Pancreas (tissue), 10 donors: ENCODE measurements at regions not wholly inside any gene's neighbourhood (a gene's known extent, or its start where the extent isn't known, plus 50 kb on each side); places are given as distances from the start of the nearest gene placed in this dataset.

Experiments used
- ATAC-seq, 4 donors: fragments of 200-7000 bp; cut with Tn5 transposase; one replicate each; pipeline versions ENCODE4 v1.8.0 to v1.9.1; 2020; ENCODE audit warnings: mild to moderate bottlenecking in 4 of 4, moderate library complexity in 4 of 4
- DNase-seq, 6 donors: peaks; one replicate each; pipeline ENCODE4 v3.0.0-alpha.2; 2020
- FAIRE-seq: peaks from 2 replicates; lab custom pipeline; 2012; peaks lifted over from hg19 to GRCh38; lab: Jason Lieb, UNC
- H3K27ac ChIP-seq, 4 donors: fragments of 200-600 bp; sonication (generic); 1 replicate in 3 of 4; 2 replicates in 1 of 4; pipeline versions ENCODE4 v1.5.0 to v1.8.0; 2020
- H3K27me3 ChIP-seq, 4 donors: fragments of 200-600 bp; one replicate each; pipeline ENCODE4 v1.8.0; 2021
- H3K36me3 ChIP-seq, 3 donors: fragments of 200-600 bp; sonication (generic) in 1 of 3; one replicate each; pipeline versions ENCODE4 v1.5.0 to v1.8.0; 2020 to 2021
- H3K4me1 ChIP-seq, 3 donors: fragments of 200-600 bp; one replicate each; pipeline ENCODE4 v1.8.0; 2021
- H3K4me3 ChIP-seq, 4 donors: fragments of 200-600 bp; sonication (generic) in 2 of 4; one replicate each; pipeline versions ENCODE4 v1.5.0 to v1.8.0; 2020 to 2021
- H3K9me3 ChIP-seq, 4 donors: fragments of 200-600 bp; one replicate each; pipeline ENCODE4 v1.8.0; 2021
- CTCF ChIP-seq, 4 donors: fragments of 200-600 bp; sonication (generic) in 3 of 4; IDR thresholded peaks; one replicate each; pipeline versions ENCODE4 v1.5.0 to v1.8.0; 2021; ENCODE audit warnings: antibody characterized with exemption in 4 of 4
- WGBS, 2 donors: extraction: QIAGEN DNeasy Blood & Tissue Kit; methylation state at CpG; one replicate each; pipeline ENCODE4 v1.1.7; 2013; 5-methylcytosine and 5-hydroxymethylcytosine counted together
- intact Hi-C, 3 donors: fragments of 100-400 bp; cut with DNase I; formaldehyde crosslinking; loops; one replicate each; pipeline versions ENCODE4 v1.11.1 to v1.14.2; 2022
- donor health status: healthy with polysubstance abuse.
- donor health status: DM: no; HTN: no; CAD: no; lungs with moderate emphysema.
- donor health status: DM: no; HTN: no; CAD: no.
- donor health status: control.
- donor health status: control.
- donor health status: Bipolar disorder and iron deficiency.
- donor health status: DM: yes; HTN: yes; CAD: no.
- donor health status: DM: no; HTN: no; CAD: no.
- donor health status: DM: no; HTN: no; CAD: no.
- donor health status: DM: yes; HTN: yes; CAD: no.

GRCh38 chr6:93817937-93818336 lies 398.6 kb upstream of the EPHA7 start:
- no peak for DNase-seq
- no peak overlapping the region for H3K4me3 ChIP-seq
- H3K4me1 ChIP-seq: no peaks in the 10 kb centered on the region
- ATAC-seq: no peak
- H3K27me3 ChIP-seq: no peaks in the 10 kb centered on the region
- H3K36me3 ChIP-seq: no peaks in the 10 kb centered on the region
- no peaks in the 10 kb centered on the region for H3K9me3 ChIP-seq
- intact Hi-C loops: no loop called here
- no peak overlapping the region for H3K27ac ChIP-seq
- FAIRE-seq: no peak
- no peak for TF ChIP-seq CTCF (IDR thresholded peaks at IDR 0.05)

- Histone ChIP-seq H3K4me3 (no peak overlapping the region), H3K4me1 (no peaks in the 10 kb centered on the region), H3K27me3 (no peaks in the 10 kb centered on the region), H3K9me3 (peaks cover 0 to 2% (median 0%) of the 10 kb centered on the region in 4 donors), H3K27ac (no peak overlapping the region), H3K36me3 (no peaks in the 10 kb centered on the region)
- no peak for ATAC-seq
- WGBS, 2 donors: 61 to 71% methylated on average over 4 of the region's 4 CpGs
- TF ChIP-seq CTCF (IDR thresholded peaks at IDR 0.05): no peak
- no peak for DNase-seq
- no peak for FAIRE-seq
- intact Hi-C loops: no loop called here
Measured at GRCh38 chr6:93806409-93807270, 387.3 kb upstream of the EPHA7 start.

GRCh38 chr6:93801101-93801847 lies 381.9 kb upstream of the EPHA7 start:
- Histone ChIP-seq H3K4me3 (no peak overlapping the region), H3K27me3 (no peaks in the 10 kb centered on the region), H3K4me1 (no peaks in the 10 kb centered on the region), H3K27ac (no peak overlapping the region), H3K36me3 (no peaks in the 10 kb centered on the region), H3K9me3 (no peaks in the 10 kb centered on the region)
- DNase-seq (no peak), FAIRE-seq (no peak), ATAC-seq (no peak)
- 87 to 95% methylated on average over 2 of the region's 2 CpGs for WGBS, 2 donors
- intact Hi-C loops: no loop called here
- TF ChIP-seq CTCF (IDR thresholded peaks at IDR 0.05): no peak

DNA sequence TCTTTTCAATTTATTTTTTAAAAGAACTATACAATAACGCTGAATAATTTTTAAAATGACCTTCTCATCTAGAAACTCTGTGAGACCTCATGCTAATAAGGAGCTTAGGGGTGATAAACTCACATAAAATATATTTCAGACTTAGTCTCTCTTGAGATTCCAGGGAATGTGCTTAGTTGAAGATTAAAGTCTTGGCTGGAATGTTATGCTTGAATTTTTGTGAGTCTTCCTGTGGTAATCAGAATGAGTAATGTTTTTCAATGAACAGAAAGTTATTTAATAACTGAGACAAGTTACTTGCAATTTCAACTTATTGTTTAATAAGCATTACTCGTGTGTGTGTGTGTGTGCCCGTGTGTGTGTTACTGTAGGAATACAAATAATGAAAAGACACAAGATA lies 379.9 kb upstream of the EPHA7 start:
- no peaks in the 10 kb centered on the region for H3K4me1 ChIP-seq
- ATAC-seq (no peak), FAIRE-seq (no peak), DNase-seq (no peak)
- no peak for TF ChIP-seq CTCF (IDR thresholded peaks at IDR 0.05)
- H3K9me3 ChIP-seq: no peaks in the 10 kb centered on the region
- no peaks in the 10 kb centered on the region for H3K36me3 ChIP-seq
- intact Hi-C loops: no loop called here
- H3K4me3 ChIP-seq: no peak overlapping the region
- H3K27me3 ChIP-seq: no peaks in the 10 kb centered on the region
- no peak overlapping the region for H3K27ac ChIP-seq
- 34 to 44% methylated on average over 3 of the region's 3 CpGs for WGBS, 2 donors

DNA sequence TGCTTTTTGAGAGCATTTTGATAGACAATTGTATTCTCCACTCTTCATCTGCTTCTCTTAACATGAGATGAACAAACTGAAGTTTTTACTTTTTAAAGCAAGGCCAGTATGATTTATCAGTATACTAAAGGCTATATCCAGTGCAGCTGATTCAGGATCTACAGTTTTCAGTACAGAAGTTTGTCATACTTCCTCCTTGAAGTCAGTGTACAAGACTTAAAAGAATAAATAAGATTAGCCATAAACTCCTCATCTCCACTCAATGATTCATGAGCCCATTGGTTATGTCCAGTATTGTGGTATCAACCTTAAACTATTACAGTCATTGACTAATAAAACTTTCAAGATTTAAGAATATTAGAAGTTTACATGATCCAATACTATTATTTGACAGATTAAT lies 374.8 kb upstream of the EPHA7 start:
- Histone ChIP-seq H3K9me3 (no peaks in the 10 kb centered on the region), H3K27ac (no peak overlapping the region), H3K4me3 (no peak overlapping the region), H3K27me3 (no peaks in the 10 kb centered on the region), H3K36me3 (no peaks in the 10 kb centered on the region), H3K4me1 (no peaks in the 10 kb centered on the region)
- no peak for TF ChIP-seq CTCF (IDR thresholded peaks at IDR 0.05)
- intact Hi-C loops: no loop called here
- ATAC-seq (no peak), DNase-seq (no peak), FAIRE-seq (no peak)
